ENCODE measurements at regions not wholly inside any gene's neighbourhood (a gene's known extent, or its start where the extent isn't known, plus 50 kb on each side); places are given as distances from the start of the nearest gene placed in this dataset.

DNA sequence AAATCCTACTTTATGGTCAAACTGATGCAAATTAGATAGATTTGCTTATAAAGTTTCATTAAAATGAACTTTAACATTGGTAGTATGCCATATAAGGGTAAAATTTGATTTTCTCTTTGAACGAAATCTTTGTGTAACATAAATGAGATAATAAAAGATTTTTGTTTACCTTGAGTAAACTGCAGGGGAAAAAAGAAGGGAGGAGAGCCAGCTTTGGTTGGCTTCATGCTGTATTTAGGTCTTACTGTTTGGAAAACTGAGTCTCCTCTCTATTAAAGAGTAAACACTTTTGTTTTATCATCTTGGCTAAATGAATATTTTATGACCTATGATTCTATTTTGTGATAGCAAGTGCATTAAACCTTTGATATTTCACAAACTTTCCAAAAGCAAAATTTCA is 267.6 kb downstream of the IPO8 start:
- no peak for DNase-seq

GRCh38 chr12:30427555-30427954 is 268.1 kb downstream of the IPO8 start:
- no peak for DNase-seq

GRCh38 chr12:30425445-30425844 is 270.2 kb downstream of the IPO8 start:
- DNase-seq, result no peak

DNA sequence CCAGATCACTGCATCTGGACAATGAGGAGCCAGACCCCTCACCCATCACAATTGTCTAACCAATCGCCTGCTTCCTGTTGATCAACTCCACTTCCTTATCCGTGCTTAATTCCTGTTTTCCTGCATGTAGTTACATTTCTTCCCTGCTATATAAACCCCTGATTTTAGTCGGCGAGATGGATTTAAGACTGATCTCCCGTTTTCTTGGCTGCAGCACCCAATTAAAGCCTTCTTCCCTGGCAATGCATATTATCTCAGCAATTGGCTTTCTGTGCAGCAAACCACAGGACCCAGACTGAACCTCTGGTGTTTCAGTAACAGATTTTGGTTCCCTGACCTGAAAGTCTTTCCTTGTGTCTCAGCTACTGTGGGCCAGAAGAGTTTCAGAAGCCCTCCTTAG is 272.3 kb downstream of the IPO8 start:
- no peak for DNase-seq

DNA sequence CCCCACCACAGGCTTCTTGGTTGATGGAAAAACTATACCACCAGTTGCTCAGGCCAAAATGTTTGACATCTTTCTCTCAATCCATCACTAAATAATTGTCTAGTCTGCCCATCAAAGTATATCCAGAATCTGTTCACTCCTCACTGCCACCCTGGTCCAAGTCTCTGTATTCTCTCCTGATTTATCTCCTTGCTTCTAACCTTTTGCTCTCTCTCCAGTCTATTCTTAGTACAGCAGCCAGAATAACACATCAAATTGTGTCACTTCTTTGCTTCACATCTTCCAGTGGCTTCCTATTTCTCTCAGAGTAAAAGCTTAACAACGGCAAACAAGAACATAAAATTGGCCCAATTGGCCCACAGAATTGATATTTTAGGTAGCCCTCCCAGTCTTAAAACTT is 272.8 kb downstream of the IPO8 start:
- no peak for DNase-seq

DNA sequence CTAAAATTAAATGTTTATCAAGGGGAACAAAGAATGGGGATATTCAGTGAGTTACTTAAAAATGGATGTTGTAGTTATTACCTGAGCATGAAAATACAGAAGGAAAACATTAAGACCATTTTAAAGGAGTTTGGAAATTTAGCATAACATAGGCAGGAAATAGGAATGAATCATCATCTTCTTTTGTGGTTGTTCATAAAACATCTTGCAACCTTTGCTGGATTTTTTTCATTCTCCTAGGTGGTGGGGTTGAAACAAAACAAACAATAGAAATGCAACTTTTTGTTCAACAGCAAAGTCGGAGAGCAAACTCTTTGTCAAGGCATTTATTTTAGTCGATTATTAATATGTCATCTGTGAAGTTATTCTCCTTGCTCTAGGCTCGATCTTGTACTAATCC is 275.1 kb downstream of the IPO8 start:
- DNase-seq, result no peak

DNA sequence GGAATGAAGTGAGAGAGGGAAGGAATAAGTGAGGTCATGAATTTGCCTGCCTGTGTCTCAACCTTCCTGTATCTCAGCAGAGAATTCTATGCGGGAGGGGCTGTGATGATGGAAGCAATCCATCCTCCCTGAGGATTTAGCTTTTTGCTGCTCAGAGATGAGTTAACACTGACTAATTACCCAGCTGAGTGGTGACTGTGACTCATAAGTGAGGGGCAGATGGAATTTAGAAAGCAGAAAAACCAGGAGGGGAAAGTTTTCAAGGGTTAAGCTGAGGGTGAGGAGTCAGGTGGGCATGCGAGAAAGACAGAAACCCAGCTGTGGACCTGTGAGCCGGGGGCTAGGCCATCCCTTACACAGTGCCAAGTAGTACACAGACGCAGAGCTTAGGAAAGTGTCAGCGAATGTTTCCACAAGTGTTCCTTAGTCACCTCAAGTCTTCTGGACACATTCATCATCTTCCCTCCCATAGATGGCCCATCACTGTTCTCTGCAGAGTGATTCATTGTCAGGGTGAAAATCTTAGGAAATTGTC is 277.9 kb downstream of the IPO8 start:
- DNase-seq, result no peak

GRCh38 chr12:30416631-30417030 is 279.0 kb downstream of the IPO8 start:
- DNase-seq, result no peak

DNA sequence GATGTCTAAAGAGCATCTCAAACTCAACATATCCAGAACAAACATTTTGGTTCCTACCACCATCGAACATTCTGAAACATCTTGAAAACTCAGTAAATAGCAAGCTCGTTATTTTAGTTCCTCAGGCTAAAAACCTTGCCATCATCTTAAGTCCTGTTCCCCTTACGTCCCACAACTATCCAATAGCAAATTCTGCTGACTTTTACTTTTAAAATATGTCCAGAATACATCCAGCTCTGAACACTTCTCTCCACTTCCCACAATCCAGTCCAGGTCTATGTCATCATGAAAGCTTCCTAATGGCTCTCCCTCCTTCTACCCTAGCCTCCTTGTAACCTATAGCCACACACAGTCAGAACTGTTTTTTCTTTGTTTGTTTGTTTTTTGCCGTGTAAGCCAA is 279.9 kb downstream of the IPO8 start:
- DNase-seq, result no peak

DNA sequence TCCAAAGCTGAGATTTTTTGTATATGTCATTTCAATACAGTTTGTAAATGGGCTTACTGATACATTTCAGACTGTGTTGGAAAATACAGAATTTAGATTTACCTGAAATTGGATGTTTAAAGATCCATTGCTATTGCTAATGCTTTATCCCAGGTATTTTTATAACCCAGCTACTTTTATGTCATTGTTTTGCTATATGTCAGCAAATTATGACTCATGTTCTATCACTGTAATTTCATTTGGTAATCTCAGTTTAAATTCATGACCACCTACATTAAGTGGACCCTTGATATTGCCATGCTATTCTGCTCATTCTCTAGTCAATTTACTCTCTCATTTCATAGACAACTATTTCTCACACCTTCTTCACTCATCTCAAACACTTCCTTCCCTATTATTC is 281.2 kb downstream of the IPO8 start:
- DNase-seq, result no peak

- no peak for DNase-seq
These were observed 295.3 kb downstream of the IPO8 start for GRCh38 chr12:30400349-30400748.

DNA sequence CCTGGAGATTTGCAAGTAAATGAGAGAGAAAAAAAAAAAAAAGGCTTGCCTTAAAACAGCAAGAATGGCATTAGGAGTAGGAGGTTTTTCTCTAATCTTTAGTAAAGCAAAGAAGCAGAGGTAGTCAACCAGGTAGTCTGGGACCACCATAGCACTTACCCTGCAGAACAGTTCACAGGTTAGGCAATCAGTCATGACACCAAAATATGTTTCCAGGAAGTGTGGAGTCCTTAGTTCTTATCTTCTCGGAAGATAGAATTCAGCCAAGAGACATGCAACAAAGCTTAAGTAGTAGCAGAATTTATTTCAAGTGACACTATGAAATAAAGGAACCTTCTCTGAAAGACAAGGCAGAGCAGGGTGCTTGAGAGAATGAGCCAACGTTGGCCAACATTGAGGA is 295.8 kb downstream of the IPO8 start:
- DNase-seq, result no peak

DNA sequence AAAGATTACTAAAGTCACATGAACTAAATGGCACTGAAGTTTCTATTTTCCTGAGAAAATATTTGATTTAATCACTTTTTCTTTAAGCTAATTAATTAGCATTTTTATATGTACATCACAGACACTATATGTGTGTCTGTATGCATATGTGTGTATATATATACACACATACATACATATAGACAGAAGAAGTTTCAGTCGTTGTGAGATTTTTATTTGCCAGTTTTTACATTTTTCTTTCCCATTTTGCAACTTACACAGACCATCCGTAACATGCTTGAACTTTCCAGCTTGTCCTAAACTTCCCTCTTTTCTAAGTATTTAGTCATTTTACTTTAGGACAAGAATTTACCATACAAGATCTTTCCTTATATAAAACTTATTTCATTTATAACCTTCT is 299.1 kb downstream of the IPO8 start:
- no peak for DNase-seq

- no peak for DNase-seq
These were observed 300.5 kb downstream of the IPO8 start for GRCh38 chr12:30395190-30395589.

GRCh38 chr12:30391766-30392366 is 303.8 kb downstream of the IPO8 start:
- no peak for DNase-seq

DNA sequence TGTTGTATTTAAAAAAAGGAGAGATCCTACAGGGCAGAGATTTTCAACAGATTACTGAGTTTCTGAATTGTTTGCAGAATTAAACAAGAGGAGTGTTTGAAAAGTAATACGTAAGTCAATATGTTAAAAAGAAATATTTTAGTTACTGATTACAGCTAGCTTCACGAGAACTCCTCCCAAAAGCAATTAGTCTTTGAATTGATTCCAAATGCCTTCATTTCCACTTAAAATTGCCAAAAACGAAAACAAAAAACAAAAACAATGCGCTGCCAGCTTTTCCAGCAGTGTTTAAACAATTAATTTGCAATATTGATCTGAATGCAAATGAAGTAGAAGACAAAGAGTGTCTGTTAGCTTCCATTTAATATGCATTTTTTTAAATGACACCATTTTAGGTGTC is 310.0 kb downstream of the IPO8 start:
- DNase-seq, result no peak

DNA sequence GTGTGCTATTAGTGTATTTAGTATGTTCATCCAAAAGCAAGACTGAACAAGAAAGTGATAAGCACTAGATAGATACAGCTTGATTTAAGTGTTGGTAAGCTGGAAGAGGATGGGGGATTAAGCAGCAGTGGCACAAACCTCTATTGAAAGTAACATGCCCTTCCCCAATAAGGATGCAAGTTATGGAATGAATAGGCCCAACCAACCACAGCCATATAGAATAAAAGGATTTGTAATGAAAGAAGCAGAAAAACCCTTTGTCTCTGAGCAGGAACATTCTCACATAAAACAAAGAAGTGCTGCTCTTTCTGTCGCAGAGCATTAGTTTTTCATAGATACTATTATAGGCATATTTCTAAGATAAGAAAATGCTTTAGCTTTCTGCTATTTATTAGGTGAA is 310.7 kb downstream of the IPO8 start:
- no peak for DNase-seq

- DNase-seq, result no peak
These were observed 317.4 kb downstream of the IPO8 start for GRCh38 chr12:30378307-30378706.

DNA sequence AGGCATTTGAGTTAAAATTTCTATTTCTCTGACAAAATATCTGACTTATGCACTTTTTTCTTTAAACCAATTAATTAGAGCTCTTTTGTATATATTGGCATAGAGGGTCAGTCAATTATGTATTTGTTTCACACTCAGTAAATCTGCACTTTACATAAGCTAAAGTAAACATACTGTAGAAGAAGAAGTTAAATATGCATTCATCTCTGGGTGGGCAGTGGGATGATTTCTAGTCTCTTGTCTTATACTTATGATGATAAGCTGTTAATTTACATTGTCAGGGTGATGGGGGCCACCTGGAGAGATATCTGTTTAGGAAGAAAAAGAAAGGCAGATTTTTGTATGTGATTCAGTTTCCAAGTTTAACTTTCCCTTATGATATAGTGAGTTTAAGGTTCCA is 330.8 kb downstream of the IPO8 start:
- no peak for DNase-seq

- no peak for DNase-seq
These were observed 334.5 kb downstream of the IPO8 start for GRCh38 chr12:30361145-30361544.

DNA sequence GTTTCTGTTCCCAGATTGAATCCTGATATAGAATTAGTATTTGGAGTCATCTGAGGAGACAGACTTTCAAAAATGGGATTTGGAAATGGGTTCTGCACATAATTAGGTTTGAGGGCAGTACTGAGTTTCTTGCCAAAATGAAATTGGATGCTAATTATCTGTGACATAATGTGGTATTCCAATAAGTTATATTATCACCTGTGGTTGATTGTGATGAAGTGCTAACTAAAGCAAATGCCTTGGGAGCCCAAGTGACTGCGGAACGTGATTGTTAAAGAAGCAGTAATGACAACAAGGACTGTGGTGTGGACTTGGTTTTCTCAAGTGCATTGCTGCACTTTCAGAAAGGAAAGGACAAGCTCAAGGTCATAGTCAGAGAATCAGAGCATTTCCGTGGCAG is 337.0 kb downstream of the IPO8 start:
- no peak for DNase-seq

- no peak for DNase-seq
These were observed 337.7 kb downstream of the IPO8 start for GRCh38 chr12:30357766-30358490.

DNA sequence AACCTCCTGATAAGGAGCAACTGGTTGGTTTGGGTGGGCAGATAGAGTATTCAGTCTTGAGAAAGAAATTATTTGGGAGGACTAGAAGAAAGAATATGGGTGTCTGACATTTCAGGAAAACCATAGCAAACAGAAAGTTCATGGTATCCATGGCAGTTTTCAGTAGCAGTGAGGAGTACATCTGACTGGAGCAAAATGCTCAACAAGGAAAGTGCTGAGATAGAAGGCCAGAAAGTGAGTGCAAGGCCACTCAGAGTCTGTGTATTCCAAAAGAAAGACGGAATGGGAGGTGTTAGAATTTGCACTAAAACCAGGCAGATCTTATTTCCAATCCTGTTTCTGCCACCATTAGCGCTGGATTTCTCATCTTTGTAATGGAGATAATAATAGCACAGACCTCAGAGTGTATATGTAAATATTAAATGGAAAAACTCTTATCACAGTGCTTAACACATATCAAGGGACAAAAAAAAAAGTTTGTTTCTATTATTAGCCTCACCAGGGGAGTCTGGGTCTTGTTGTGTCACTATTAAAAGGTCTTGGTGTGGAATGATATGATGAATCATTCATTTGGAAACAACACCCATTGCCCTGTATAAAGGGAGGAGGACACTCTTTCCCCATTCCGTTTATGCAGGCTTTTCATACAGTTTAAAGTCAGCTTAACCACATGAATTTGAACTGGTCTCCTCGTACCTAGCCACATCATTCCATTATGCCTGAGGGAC is 349.8 kb downstream of the IPO8 start:
- no peak for DNase-seq

GRCh38 chr12:30330565-30330964 is 365.1 kb downstream of the IPO8 start:
- no peak for DNase-seq
